ENCODE measurements at regions not wholly inside any gene's neighbourhood (a gene's known extent, or its start where the extent isn't known, plus 50 kb on each side); places are given as distances from the start of the nearest gene placed in this dataset.

DNA sequence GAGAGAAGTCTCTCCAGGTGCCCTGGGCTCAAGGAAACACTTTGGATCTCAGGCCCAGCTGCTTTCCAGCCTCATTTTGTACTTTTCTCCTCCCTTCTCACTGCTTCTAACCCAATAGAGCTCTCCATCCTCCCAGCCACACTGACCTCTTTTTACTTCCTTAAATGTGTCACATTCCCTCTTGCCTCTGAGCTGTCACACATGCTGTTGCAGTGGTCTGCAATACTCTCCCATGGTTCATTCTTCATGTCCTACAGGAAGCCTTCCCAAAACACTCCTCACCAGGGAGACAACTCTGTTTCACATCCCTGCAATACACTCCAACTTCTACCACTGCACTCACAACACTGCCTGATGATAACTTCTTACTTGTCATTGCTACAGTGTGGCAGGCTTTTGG is 242.1 kb upstream of the DYNLRB2 start:
- H3K4me1 Mint-ChIP-seq (ENCODE audit: low read depth) = peaks cover 48% of the 10 kb centered on the region
- TF ChIP-seq, protein P1, sequence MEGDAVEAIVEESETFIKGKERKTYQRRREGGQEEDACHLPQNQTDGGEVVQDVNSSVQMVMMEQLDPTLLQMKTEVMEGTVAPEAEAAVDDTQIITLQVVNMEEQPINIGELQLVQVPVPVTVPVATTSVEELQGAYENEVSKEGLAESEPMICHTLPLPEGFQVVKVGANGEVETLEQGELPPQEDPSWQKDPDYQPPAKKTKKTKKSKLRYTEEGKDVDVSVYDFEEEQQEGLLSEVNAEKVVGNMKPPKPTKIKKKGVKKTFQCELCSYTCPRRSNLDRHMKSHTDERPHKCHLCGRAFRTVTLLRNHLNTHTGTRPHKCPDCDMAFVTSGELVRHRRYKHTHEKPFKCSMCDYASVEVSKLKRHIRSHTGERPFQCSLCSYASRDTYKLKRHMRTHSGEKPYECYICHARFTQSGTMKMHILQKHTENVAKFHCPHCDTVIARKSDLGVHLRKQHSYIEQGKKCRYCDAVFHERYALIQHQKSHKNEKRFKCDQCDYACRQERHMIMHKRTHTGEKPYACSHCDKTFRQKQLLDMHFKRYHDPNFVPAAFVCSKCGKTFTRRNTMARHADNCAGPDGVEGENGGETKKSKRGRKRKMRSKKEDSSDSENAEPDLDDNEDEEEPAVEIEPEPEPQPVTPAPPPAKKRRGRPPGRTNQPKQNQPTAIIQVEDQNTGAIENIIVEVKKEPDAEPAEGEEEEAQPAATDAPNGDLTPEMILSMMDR (IDR thresholded peaks at IDR 0.05) = no peak
- H3K9me3 Mint-ChIP-seq (ENCODE audit: low read depth) = peaks cover 11% of the 10 kb centered on the region
- H3K27ac Mint-ChIP-seq (ENCODE audit: unreplicated experiment) = peak overlapping the region; percentile 20
- no peak overlapping the region for H3K4me3 Mint-ChIP-seq (ENCODE audit: unreplicated experiment)
- no peak for DNase-seq (ENCODE audit: low spot score)
- H3K27me3 Mint-ChIP-seq (ENCODE audit: low read depth) = no peaks in the 10 kb centered on the region
- H3K36me3 Mint-ChIP-seq (ENCODE audit: low read depth) = peaks cover 2% of the 10 kb centered on the region

DNA sequence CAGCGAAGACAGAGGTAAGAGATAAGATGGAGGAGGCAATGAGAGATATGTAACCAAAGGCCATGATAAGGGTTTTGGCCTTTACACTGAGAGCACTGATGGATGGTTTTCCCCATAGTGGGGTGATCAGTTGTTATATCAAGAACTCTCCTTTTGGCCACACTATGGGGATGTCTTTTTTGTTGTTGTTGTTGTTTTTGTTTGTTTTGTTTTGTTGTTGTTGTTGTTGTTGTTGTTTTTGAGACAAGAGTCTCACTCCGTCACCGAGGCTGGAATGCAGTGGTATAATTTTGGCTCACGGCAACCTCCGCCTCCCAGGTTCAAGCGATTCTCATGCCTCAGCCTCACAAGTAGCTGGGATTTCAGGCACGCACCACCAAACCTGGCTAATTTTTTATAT is 244.8 kb upstream of the DYNLRB2 start:
- H3K4me3 Mint-ChIP-seq (ENCODE audit: unreplicated experiment) = no peak overlapping the region
- TF ChIP-seq, protein P1 (IDR thresholded peaks at IDR 0.05) = no peak
- H3K27ac Mint-ChIP-seq (ENCODE audit: unreplicated experiment) = no peak overlapping the region
- peaks cover 30% of the 10 kb centered on the region for H3K4me1 Mint-ChIP-seq (ENCODE audit: low read depth)
- no peaks in the 10 kb centered on the region for H3K27me3 Mint-ChIP-seq (ENCODE audit: low read depth)
- DNase-seq (ENCODE audit: low spot score) = no peak
- H3K9me3 Mint-ChIP-seq (ENCODE audit: low read depth) = peaks cover 18% of the 10 kb centered on the region
- peaks cover 2% of the 10 kb centered on the region for H3K36me3 Mint-ChIP-seq (ENCODE audit: low read depth)

DNA sequence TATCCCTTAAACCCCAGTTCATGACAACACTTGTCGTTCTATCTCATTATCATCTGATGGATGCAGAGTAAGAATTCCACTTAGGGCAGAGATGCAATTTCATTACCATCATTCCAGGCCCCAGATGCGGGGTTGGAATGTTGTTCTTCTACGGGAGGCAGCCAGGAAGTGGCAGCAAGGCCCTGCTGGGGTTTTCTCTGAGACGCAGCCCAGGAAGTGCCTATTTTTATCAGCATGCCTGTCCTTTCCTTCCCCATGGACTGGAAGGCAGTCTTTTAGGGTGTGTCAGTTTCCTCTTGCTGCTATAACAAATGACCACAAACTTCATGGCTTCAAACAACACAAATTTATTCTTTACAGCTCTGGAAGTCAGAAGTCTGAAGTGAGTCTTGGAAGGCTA is 246.6 kb upstream of the DYNLRB2 start:
- DNase-seq (ENCODE audit: low spot score) = no peak
- Mint-ChIP-seq H3K4me1 (ENCODE audit: low read depth) (peaks cover 11% of the 10 kb centered on the region), H3K27me3 (ENCODE audit: low read depth) (no peaks in the 10 kb centered on the region), H3K36me3 (ENCODE audit: low read depth) (peaks cover 2% of the 10 kb centered on the region), H3K9me3 (ENCODE audit: low read depth) (peaks cover 18% of the 10 kb centered on the region), H3K27ac (ENCODE audit: unreplicated experiment) (no peak overlapping the region), H3K4me3 (ENCODE audit: unreplicated experiment) (no peak overlapping the region)
- TF ChIP-seq, protein P1 (IDR thresholded peaks at IDR 0.05) = no peak

DNA sequence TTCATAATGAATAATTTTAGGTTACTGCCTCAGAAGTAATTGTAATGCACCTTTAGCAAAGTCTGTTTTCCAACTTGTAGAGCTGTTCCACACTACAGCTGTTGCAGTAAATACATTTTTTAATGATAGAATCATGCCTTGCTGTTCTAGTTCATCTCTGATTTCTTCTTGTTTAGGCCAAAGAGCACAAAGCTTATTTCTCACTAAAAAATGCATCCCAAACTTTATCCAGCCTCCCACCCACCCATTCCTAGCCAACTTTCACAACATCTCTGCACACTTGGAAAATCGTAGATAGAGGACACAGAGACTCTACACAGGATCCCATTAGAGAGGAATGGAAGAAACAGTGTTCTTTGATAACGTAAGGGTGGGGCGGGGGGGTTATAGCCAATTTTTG is 252.2 kb upstream of the DYNLRB2 start:
- H3K4me3 Mint-ChIP-seq (ENCODE audit: unreplicated experiment) = no peak overlapping the region
- H3K36me3 Mint-ChIP-seq (ENCODE audit: low read depth) = no peaks in the 10 kb centered on the region
- peaks cover 13% of the 10 kb centered on the region for H3K9me3 Mint-ChIP-seq (ENCODE audit: low read depth)
- H3K27ac Mint-ChIP-seq (ENCODE audit: unreplicated experiment) = no peak overlapping the region
- TF ChIP-seq, protein P1 (IDR thresholded peaks at IDR 0.05) = no peak
- no peaks in the 10 kb centered on the region for H3K27me3 Mint-ChIP-seq (ENCODE audit: low read depth)
- no peak for DNase-seq (ENCODE audit: low spot score)
- peaks cover 14% of the 10 kb centered on the region for H3K4me1 Mint-ChIP-seq (ENCODE audit: low read depth)

DNA sequence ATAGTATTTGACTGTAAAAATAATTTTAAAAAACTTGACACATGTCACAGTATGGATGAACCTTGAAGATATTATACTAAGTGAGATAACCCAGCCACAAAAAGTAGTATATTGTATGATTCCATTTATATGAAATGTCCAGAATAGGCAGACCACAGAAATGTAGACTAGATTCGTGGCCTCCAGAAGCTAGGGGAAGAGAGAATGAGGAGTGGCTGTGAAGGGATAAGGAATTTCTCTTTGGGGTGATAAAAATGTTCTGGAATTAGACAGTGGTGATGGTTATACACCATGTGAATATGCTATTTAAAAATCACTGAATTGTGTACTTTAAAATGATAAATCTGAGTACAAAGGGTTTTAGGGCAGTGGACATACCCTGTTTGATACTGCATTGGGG is 253.1 kb upstream of the DYNLRB2 start:
- no peaks in the 10 kb centered on the region for H3K27me3 Mint-ChIP-seq (ENCODE audit: low read depth)
- DNase-seq (ENCODE audit: low spot score) = no peak
- H3K27ac Mint-ChIP-seq (ENCODE audit: unreplicated experiment) = no peak overlapping the region
- H3K4me3 Mint-ChIP-seq (ENCODE audit: unreplicated experiment) = no peak overlapping the region
- H3K9me3 Mint-ChIP-seq (ENCODE audit: low read depth) = peaks cover 6% of the 10 kb centered on the region
- no peaks in the 10 kb centered on the region for H3K36me3 Mint-ChIP-seq (ENCODE audit: low read depth)
- TF ChIP-seq, protein P1 (IDR thresholded peaks at IDR 0.05) = no peak
- H3K4me1 Mint-ChIP-seq (ENCODE audit: low read depth) = peaks cover 14% of the 10 kb centered on the region
